Neural cell (in vitro differentiated cells): ENCODE measurements at regions not wholly inside any gene's neighbourhood (a gene's known extent, or its start where the extent isn't known, plus 50 kb on each side); places are given as distances from the start of the nearest gene placed in this dataset.

Experiments used
- H2AFZ ChIP-seq: fragments of 200-600, 300-800 bp; sonication (generic), shearing (Covaris generic); 2 replicates; pipeline ENCODE4 v1.6.0; 2014; ENCODE audit warnings: low read depth, mild to moderate bottlenecking, antibody characterized with exemption, low read length, moderate library complexity
- H3F3A ChIP-seq: fragments of 200-600 bp; shearing (Covaris generic); 2 replicates; pipeline ENCODE4 v1.6.1; 2016; ENCODE audit warnings: mild to moderate bottlenecking, moderate library complexity, mixed read lengths, antibody characterized with exemption, low read length; ENCODE audit not compliant: insufficient read depth, poor library complexity, severe bottlenecking
- H3K27ac ChIP-seq: fragments of 200-600, 300-800 bp; sonication (generic), shearing (Covaris generic); 2 replicates; pipeline ENCODE4 v1.5.1; 2014; ENCODE audit warnings: mild to moderate bottlenecking, low read length, moderate library complexity
- H3K27me3 ChIP-seq: fragments of 300-800, 200-600 bp; sonication (generic), shearing (Covaris generic); 2 replicates; pipeline ENCODE4 v1.6.0; 2014; ENCODE audit warnings: mild to moderate bottlenecking, low read depth, low read length, moderate library complexity; ENCODE audit not compliant: insufficient read depth
- H3K36me3 ChIP-seq: fragments of 300-800, 200-600 bp; sonication (generic), shearing (Covaris generic); 2 replicates; pipeline ENCODE4 v1.5.1; 2014; ENCODE audit warnings: mild to moderate bottlenecking, antibody characterized with exemption, low read length, moderate library complexity; ENCODE audit not compliant: insufficient read depth
- H3K4me2 ChIP-seq: fragments of 300-800, 200-600 bp; sonication (generic), shearing (Covaris generic); 2 replicates; pipeline ENCODE4 v1.6.0; 2014; ENCODE audit warnings: mild to moderate bottlenecking, low read length
- H3K4me3 ChIP-seq: fragments of 300-800, 200-600 bp; sonication (generic), shearing (Covaris generic); 2 replicates; pipeline ENCODE4 v1.5.1; 2014; ENCODE audit warnings: mild to moderate bottlenecking, low read length, moderate library complexity
- H3K79me2 ChIP-seq: fragments of 200-600 bp; shearing (Covaris generic); replicated peaks from 2 replicates; pipeline ENCODE4 v1.6.0; 2014; ENCODE audit warnings: mild to moderate bottlenecking, low read length, moderate library complexity; ENCODE audit not compliant: insufficient read depth
- H3K9ac ChIP-seq: fragments of 300-800, 200-600 bp; sonication (generic), shearing (Covaris generic); 2 replicates; pipeline ENCODE4 v1.6.1; 2016; ENCODE audit warnings: mild to moderate bottlenecking, low read length, mixed read lengths
- H3K9me2 ChIP-seq: fragments of 200-600 bp; shearing (Covaris generic); 2 replicates; pipeline ENCODE4 v1.6.1; 2016; ENCODE audit warnings: mild to moderate bottlenecking, low read length, mixed read lengths; ENCODE audit not compliant: insufficient read depth
- H3K9me3 ChIP-seq: fragments of 200-600, 300-800 bp; sonication (generic), shearing (Covaris generic); 2 replicates; pipeline ENCODE4 v1.6.1; 2016; ENCODE audit warnings: mild to moderate bottlenecking, mixed run types, low read length, moderate library complexity, mixed read lengths
- H4K20me1 ChIP-seq: fragments of 200-600 bp; shearing (Covaris generic); 2 replicates; pipeline ENCODE4 v1.6.1; 2016; ENCODE audit warnings: mild to moderate bottlenecking, mixed run types; ENCODE audit not compliant: insufficient read depth
- CTCF ChIP-seq: fragments of 450-650 bp; IDR thresholded peaks from 2 replicates; pipeline ENCODE4 v1.5.1; 2014; ENCODE audit warnings: antibody characterized with exemption, mild to moderate bottlenecking, moderate library complexity; ENCODE audit not compliant: poor library complexity, severe bottlenecking
- EP300 ChIP-seq: fragments of 450-650 bp; conservative IDR thresholded peaks from 2 replicates; pipeline ENCODE4 v1.6.1; 2014; ENCODE audit warnings: antibody characterized with exemption, mild to moderate bottlenecking, moderate library complexity; ENCODE audit not compliant: poor library complexity, severe bottlenecking
- EZH2 ChIP-seq: fragments of 200-600, 300-800 bp; shearing (Covaris generic), sonication (generic); IDR thresholded peaks from 2 replicates; pipeline ENCODE4 v1.6.1; 2014; ENCODE audit warnings: antibody characterized with exemption, low read length, borderline replicate concordance, mild to moderate bottlenecking; ENCODE audit not compliant: insufficient read depth, poor library complexity, severe bottlenecking
- MXI1 ChIP-seq: fragments of 450-650 bp; conservative IDR thresholded peaks from 2 replicates; pipeline ENCODE4 v1.6.1; 2014; ENCODE audit warnings: antibody characterized with exemption, mild to moderate bottlenecking; ENCODE audit not compliant: poor library complexity, severe bottlenecking
- POLR2AphosphoS5 ChIP-seq: IDR thresholded peaks from 2 replicates; pipeline ENCODE4 v1.6.1; 2012
- RAD21 ChIP-seq: fragments of 450-650 bp; conservative IDR thresholded peaks from 2 replicates; pipeline ENCODE4 v1.6.1; 2014; ENCODE audit warnings: antibody characterized with exemption, mild to moderate bottlenecking, moderate library complexity
- REST ChIP-seq: IDR thresholded peaks from 2 replicates; pipeline ENCODE4 v1.6.1; 2012; ENCODE audit warnings: borderline replicate concordance
- SMC3 ChIP-seq: fragments of 450-650 bp; conservative IDR thresholded peaks from 2 replicates; pipeline ENCODE4 v1.6.1; 2014; ENCODE audit warnings: antibody characterized with exemption, mild to moderate bottlenecking, moderate library complexity; ENCODE audit not compliant: poor library complexity
- TAF1 ChIP-seq: IDR thresholded peaks from 2 replicates; pipeline ENCODE4 v1.6.1; 2012; ENCODE audit warnings: low read depth

GRCh38 chr2:163906410-163906809, 170.6 kb upstream of the FIGN start:
- Histone ChIP-seq H3K4me2 (no peak overlapping the region), H3K27ac (no peak overlapping the region), H3F3A (no peaks in the 10 kb centered on the region), H3K36me3 (no peaks in the 10 kb centered on the region), H3K9ac (no peak overlapping the region), H4K20me1 (no peaks in the 10 kb centered on the region), H3K9me2 (no peaks in the 10 kb centered on the region), H2AFZ (no peak overlapping the region), H3K27me3 (no peaks in the 10 kb centered on the region), H3K4me3 (no peak overlapping the region), H3K9me3 (no peaks in the 10 kb centered on the region), H3K79me2 (no peaks in the 10 kb centered on the region)
- TF ChIP-seq RAD21 (no peak), EP300 (no peak), CTCF (no peak), EZH2 (no peak), SMC3 (no peak), REST (no peak), MXI1 (no peak)

- no peaks in the 10 kb centered on the region for H3K9me2 ChIP-seq
- H3K4me3 ChIP-seq = no peak overlapping the region
Measured at GRCh38 chr2:163897799-163898198, 162.0 kb upstream of the FIGN start.

More at GRCh38 chr2:163897799-163898198, 162.0 kb upstream of the FIGN start:
- H3F3A ChIP-seq = no peaks in the 10 kb centered on the region
- no peak overlapping the region for H3K27ac ChIP-seq
- no peaks in the 10 kb centered on the region for H3K27me3 ChIP-seq
- TF ChIP-seq RAD21 = no peak
- no peak for TF ChIP-seq REST
- no peak for TF ChIP-seq POLR2AphosphoS5
- no peak for TF ChIP-seq CTCF
- TF ChIP-seq EZH2 = no peak
- no peak for TF ChIP-seq SMC3
- TF ChIP-seq MXI1 = no peak
- TF ChIP-seq TAF1 = no peak
- no peak for TF ChIP-seq EP300
- H3K79me2 ChIP-seq = no peaks in the 10 kb centered on the region
- no peak overlapping the region for H2AFZ ChIP-seq
- no peaks in the 10 kb centered on the region for H3K9me3 ChIP-seq
- no peak overlapping the region for H3K9ac ChIP-seq
- H4K20me1 ChIP-seq = no peaks in the 10 kb centered on the region
- H3K4me2 ChIP-seq = no peak overlapping the region
- H3K36me3 ChIP-seq = no peaks in the 10 kb centered on the region
